Osteoblast (primary cell): ENCODE measurements at regions not wholly inside any gene's neighbourhood (a gene's known extent, or its start where the extent isn't known, plus 50 kb on each side); places are given as distances from the start of the nearest gene placed in this dataset.

ENCODE experiments used
- DNase-seq: peaks from one replicate; pipeline ENCODE4 v3.0.0; 2011; ENCODE audit warnings: low spot score, mixed read lengths; ENCODE audit not compliant: insufficient read length; ENCODE audit errors: missing footprints
- H2AFZ ChIP-seq: 2 replicates; pipeline ENCODE4 v1.6.0; 2011; ENCODE audit warnings: mild to moderate bottlenecking, low read length
- H3K27ac ChIP-seq: 2 replicates; pipeline ENCODE4 v1.5.1; 2011; ENCODE audit warnings: mild to moderate bottlenecking, low read depth, low read length, moderate library complexity
- H3K27me3 ChIP-seq: 2 replicates; pipeline ENCODE4 v1.6.0; 2012; ENCODE audit warnings: mild to moderate bottlenecking, control low read depth, inconsistent platforms, low read length, moderate library complexity; ENCODE audit not compliant: insufficient read depth
- H3K36me3 ChIP-seq: 2 replicates; pipeline ENCODE4 v1.5.1; 2011; ENCODE audit warnings: mild to moderate bottlenecking, low read length, control low read depth, moderate library complexity; ENCODE audit not compliant: insufficient read depth
- H3K4me1 ChIP-seq: 2 replicates; pipeline ENCODE4 v1.5.1; 2011; ENCODE audit warnings: mild to moderate bottlenecking, low read length, control low read depth, moderate library complexity; ENCODE audit not compliant: insufficient read depth
- H3K4me2 ChIP-seq: 2 replicates; pipeline ENCODE4 v1.6.0; 2011; ENCODE audit warnings: mild to moderate bottlenecking, low read length; ENCODE audit not compliant: insufficient read depth
- H3K4me3 ChIP-seq: fragments of 200-600 bp; sonication (generic); 3 replicates; pipeline ENCODE4 v1.5.1; 2012; ENCODE audit warnings: mild to moderate bottlenecking, low read length, inconsistent platforms; ENCODE audit not compliant: insufficient read depth
- H3K79me2 ChIP-seq: 2 replicates; pipeline ENCODE4 v1.6.0; 2012; ENCODE audit warnings: mild to moderate bottlenecking, low read length, control low read depth, inconsistent platforms; ENCODE audit not compliant: insufficient read depth
- H3K9me3 ChIP-seq: 2 replicates; pipeline ENCODE4 v1.5.1; 2011; ENCODE audit warnings: low read depth, low read length, control low read depth
- H4K20me1 ChIP-seq: 2 replicates; pipeline ENCODE4 v1.6.0; 2012; ENCODE audit warnings: mild to moderate bottlenecking, low read length, control low read depth; ENCODE audit not compliant: insufficient read depth
- TF ChIP-seq, protein P1 (sequence below): IDR thresholded peaks from 2 replicates; pipeline ENCODE4 v1.5.1; 2011; ENCODE audit warnings: mild to moderate bottlenecking, low read depth, low read length, moderate library complexity; ENCODE audit errors: extremely low read depth

DNA sequence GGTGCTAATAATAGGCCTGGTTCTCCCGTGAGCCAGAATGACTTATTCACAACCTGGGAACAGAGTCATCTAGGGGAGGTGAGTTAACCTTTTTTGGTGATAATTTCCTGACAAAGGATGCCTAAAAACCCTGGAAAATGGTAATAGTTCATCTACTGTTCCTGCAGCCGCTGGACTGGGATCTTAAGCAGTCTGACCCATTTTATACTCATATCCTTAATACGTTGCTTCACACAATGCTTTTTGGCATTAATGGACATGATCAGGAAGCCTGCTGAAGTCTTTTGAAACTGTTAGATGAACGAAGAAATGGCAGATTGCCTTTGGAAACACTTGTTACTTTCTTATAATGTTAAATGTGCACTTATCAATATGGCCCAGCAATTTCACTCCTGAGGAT is 81.9 kb upstream of the BMP2 start:
- Histone ChIP-seq H3K36me3 (no peaks in the 10 kb centered on the region), H3K27me3 (no peaks in the 10 kb centered on the region), H3K4me1 (no peaks in the 10 kb centered on the region), H2AFZ (no peak overlapping the region), H3K27ac (no peak overlapping the region), H3K9me3 (no peaks in the 10 kb centered on the region), H4K20me1 (no peaks in the 10 kb centered on the region), H3K79me2 (no peaks in the 10 kb centered on the region), H3K4me2 (no peak overlapping the region), H3K4me3 (no peak overlapping the region)
- TF ChIP-seq, protein P1, sequence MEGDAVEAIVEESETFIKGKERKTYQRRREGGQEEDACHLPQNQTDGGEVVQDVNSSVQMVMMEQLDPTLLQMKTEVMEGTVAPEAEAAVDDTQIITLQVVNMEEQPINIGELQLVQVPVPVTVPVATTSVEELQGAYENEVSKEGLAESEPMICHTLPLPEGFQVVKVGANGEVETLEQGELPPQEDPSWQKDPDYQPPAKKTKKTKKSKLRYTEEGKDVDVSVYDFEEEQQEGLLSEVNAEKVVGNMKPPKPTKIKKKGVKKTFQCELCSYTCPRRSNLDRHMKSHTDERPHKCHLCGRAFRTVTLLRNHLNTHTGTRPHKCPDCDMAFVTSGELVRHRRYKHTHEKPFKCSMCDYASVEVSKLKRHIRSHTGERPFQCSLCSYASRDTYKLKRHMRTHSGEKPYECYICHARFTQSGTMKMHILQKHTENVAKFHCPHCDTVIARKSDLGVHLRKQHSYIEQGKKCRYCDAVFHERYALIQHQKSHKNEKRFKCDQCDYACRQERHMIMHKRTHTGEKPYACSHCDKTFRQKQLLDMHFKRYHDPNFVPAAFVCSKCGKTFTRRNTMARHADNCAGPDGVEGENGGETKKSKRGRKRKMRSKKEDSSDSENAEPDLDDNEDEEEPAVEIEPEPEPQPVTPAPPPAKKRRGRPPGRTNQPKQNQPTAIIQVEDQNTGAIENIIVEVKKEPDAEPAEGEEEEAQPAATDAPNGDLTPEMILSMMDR, result no peak
- no peak for DNase-seq

DNA sequence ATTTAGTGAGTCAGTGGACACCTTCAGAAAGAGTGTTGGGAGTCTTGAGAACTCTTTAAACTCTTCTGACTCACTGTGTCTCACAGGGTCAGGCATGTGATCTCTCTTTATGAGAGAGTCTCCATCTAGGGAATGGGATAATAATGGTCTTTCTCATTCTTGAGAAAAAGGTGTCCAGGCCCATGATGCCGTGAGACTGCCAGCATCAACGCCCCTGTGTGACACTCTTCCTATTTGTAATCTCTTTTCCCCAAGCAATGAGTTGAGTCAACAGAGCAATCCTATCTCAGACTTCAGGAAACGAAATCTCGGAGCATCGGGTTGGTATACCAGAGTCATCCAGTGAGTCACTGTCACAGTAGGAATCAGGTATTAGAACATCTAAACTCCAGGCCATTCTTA is 82.3 kb upstream of the BMP2 start:
- Histone ChIP-seq H3K79me2 (no peaks in the 10 kb centered on the region), H2AFZ (no peak overlapping the region), H3K9me3 (no peaks in the 10 kb centered on the region), H4K20me1 (no peaks in the 10 kb centered on the region), H3K27me3 (no peaks in the 10 kb centered on the region), H3K4me1 (no peaks in the 10 kb centered on the region), H3K36me3 (no peaks in the 10 kb centered on the region), H3K4me2 (no peak overlapping the region), H3K4me3 (no peak overlapping the region), H3K27ac (no peak overlapping the region)
- no peak for DNase-seq
- TF ChIP-seq, protein P1, result no peak

GRCh38 chr20:6683021-6683977 is 84.2 kb upstream of the BMP2 start:
- TF ChIP-seq, protein P1, result no peak
- H3K4me1 ChIP-seq, result no peaks in the 10 kb centered on the region
- no peaks in the 10 kb centered on the region for H4K20me1 ChIP-seq
- no peak overlapping the region for H3K4me2 ChIP-seq
- H3K9me3 ChIP-seq, result no peaks in the 10 kb centered on the region
- H2AFZ ChIP-seq, result no peak overlapping the region
- no peaks in the 10 kb centered on the region for H3K79me2 ChIP-seq
- DNase-seq, result no peak
- no peak overlapping the region for H3K27ac ChIP-seq
- no peak overlapping the region for H3K4me3 ChIP-seq
- no peaks in the 10 kb centered on the region for H3K36me3 ChIP-seq
- no peaks in the 10 kb centered on the region for H3K27me3 ChIP-seq

- no peak overlapping the region for H3K4me2 ChIP-seq
- no peak overlapping the region for H3K27ac ChIP-seq
- no peaks in the 10 kb centered on the region for H3K9me3 ChIP-seq
- H3K79me2 ChIP-seq, result no peaks in the 10 kb centered on the region
- H3K4me1 ChIP-seq, result no peaks in the 10 kb centered on the region
- H2AFZ ChIP-seq, result no peak overlapping the region
- H3K27me3 ChIP-seq, result no peaks in the 10 kb centered on the region
- no peaks in the 10 kb centered on the region for H3K36me3 ChIP-seq
- H3K4me3 ChIP-seq, result no peak overlapping the region
- TF ChIP-seq, protein P1, result no peak
- no peak for DNase-seq
- H4K20me1 ChIP-seq, result no peaks in the 10 kb centered on the region
Measured at GRCh38 chr20:6680854-6681253, 86.6 kb upstream of the BMP2 start.
